OCI-LY3 (cell line): ENCODE measurements at regions not wholly inside any gene's neighbourhood (a gene's known extent, or its start where the extent isn't known, plus 50 kb on each side); places are given as distances from the start of the nearest gene placed in this dataset.
A peak's percentile ranks its signal among the peaks of the same experiment; 100 is the strongest.

Experiments used
- H2AFZ ChIP-seq: fragments of 200-600, 300-600 bp; shearing (Covaris generic); 2 replicates; pipeline ENCODE4 v1.6.0; 2014; ENCODE audit warnings: antibody characterized with exemption, low read depth, low read length
- H3K27ac ChIP-seq: fragments of 200-600, 300-600 bp; sonication (generic); 2 replicates; pipeline ENCODE4 v1.5.1; 2014; ENCODE audit warnings: mild to moderate bottlenecking, low read length, moderate library complexity, mixed read lengths
- H3K27me3 ChIP-seq: fragments of 200-600, 300-600 bp; sonication (generic); 2 replicates; pipeline ENCODE4 v1.6.1; 2014; ENCODE audit warnings: low read depth, low read length, mixed read lengths
- H3K36me3 ChIP-seq: fragments of 200-600, 300-600 bp; sonication (generic); replicated peaks from 2 replicates; pipeline ENCODE3; 2014; ENCODE audit warnings: low read depth, low read length, mixed read lengths
- H3K4me1 ChIP-seq: fragments of 300-600, 200-600 bp; sonication (generic); 2 replicates; pipeline ENCODE4 v1.6.1; 2014; ENCODE audit warnings: low read length, mixed read lengths
- H3K4me2 ChIP-seq: fragments of 200-600, 300-600 bp; sonication (generic); 2 replicates; pipeline ENCODE4 v1.6.1; 2014; ENCODE audit warnings: low read length, mixed read lengths
- H3K4me3 ChIP-seq: fragments of 300-600, 200-600 bp; sonication (generic); 2 replicates; pipeline ENCODE4 v1.5.1; 2014; ENCODE audit warnings: antibody characterized with exemption, mild to moderate bottlenecking, low read length, moderate library complexity
- H3K79me2 ChIP-seq: fragments of 300-600, 200-600 bp; shearing (Covaris generic); 2 replicates; pipeline ENCODE4 v1.6.1; 2014; ENCODE audit warnings: mild to moderate bottlenecking, low read length, mixed read lengths
- H3K9ac ChIP-seq: fragments of 300-600, 200-600 bp; shearing (Covaris generic); 2 replicates; pipeline ENCODE4 v1.6.0; 2014; ENCODE audit warnings: mild to moderate bottlenecking, low read length, moderate library complexity
- H3K9me3 ChIP-seq: fragments of 200-600, 300-600 bp; shearing (Covaris generic); 2 replicates; pipeline ENCODE4 v1.6.1; 2014; ENCODE audit warnings: low read length, mixed read lengths; ENCODE audit not compliant: insufficient read depth
- H4K20me1 ChIP-seq: fragments of 200-600, 300-600 bp; sonication (generic); 2 replicates; pipeline ENCODE4 v1.6.1; 2016; ENCODE audit warnings: low read length, mixed read lengths; ENCODE audit not compliant: insufficient read depth
- EZH2phosphoT487 ChIP-seq: fragments of 200-600 bp; shearing (Covaris generic); IDR thresholded peaks from 2 replicates; pipeline ENCODE4 v1.6.1; 2018; ENCODE audit warnings: antibody characterized with exemption, mixed run types, low read depth
- TF ChIP-seq, protein P1 (sequence below): fragments of 200-600, 300-600 bp; sonication (generic); IDR thresholded peaks from 2 replicates; pipeline ENCODE4 v1.5.1; 2014; ENCODE audit warnings: antibody characterized with exemption, low read length, low read depth

DNA sequence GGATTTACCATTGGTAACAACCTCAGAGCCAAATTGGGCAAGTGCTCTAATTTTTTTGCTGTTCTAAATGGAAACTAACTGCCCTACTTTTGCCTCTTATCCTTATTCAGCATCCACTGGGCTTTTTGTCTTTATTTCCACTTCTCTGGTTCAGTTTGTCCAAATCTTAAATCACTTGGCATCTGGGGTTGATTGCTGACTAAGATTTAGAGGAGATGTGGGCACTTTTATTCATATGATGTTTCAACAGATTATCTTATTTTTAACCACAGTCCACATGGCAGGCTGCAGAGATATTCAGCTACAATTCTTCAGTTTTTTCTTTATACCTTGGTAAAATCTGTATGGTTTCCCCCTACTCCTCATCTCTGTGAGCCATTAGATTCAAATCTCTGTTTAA is 1161.4 kb upstream of the PCDH7 start:
- Histone ChIP-seq H3K79me2 (no peaks in the 10 kb centered on the region), H4K20me1 (no peaks in the 10 kb centered on the region), H3K36me3 (peaks cover 10% of the 10 kb centered on the region), H3K4me2 (0 out of 2 replicates have a peak overlapping the region, but pooled peaks have one; percentile 9), H2AFZ (no peak overlapping the region), H3K4me1 (peaks cover 25% of the 10 kb centered on the region), H3K9ac (no peak overlapping the region), H3K4me3 (no peak overlapping the region), H3K27me3 (no peaks in the 10 kb centered on the region), H3K9me3 (no peaks in the 10 kb centered on the region), H3K27ac (no peak overlapping the region)
- no peak for TF ChIP-seq EZH2phosphoT487
- TF ChIP-seq, protein P1, sequence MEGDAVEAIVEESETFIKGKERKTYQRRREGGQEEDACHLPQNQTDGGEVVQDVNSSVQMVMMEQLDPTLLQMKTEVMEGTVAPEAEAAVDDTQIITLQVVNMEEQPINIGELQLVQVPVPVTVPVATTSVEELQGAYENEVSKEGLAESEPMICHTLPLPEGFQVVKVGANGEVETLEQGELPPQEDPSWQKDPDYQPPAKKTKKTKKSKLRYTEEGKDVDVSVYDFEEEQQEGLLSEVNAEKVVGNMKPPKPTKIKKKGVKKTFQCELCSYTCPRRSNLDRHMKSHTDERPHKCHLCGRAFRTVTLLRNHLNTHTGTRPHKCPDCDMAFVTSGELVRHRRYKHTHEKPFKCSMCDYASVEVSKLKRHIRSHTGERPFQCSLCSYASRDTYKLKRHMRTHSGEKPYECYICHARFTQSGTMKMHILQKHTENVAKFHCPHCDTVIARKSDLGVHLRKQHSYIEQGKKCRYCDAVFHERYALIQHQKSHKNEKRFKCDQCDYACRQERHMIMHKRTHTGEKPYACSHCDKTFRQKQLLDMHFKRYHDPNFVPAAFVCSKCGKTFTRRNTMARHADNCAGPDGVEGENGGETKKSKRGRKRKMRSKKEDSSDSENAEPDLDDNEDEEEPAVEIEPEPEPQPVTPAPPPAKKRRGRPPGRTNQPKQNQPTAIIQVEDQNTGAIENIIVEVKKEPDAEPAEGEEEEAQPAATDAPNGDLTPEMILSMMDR = no peak

- TF ChIP-seq, protein P1 = no peak
- no peak overlapping the region for H3K27ac ChIP-seq
- no peaks in the 10 kb centered on the region for H3K27me3 ChIP-seq
- H3K4me1 ChIP-seq = peaks cover 25% of the 10 kb centered on the region
- peaks cover 10% of the 10 kb centered on the region for H3K36me3 ChIP-seq
- H2AFZ ChIP-seq = 0 out of 2 replicates have a peak overlapping the region, but pooled peaks have one; percentile 21
- H4K20me1 ChIP-seq = no peaks in the 10 kb centered on the region
- no peaks in the 10 kb centered on the region for H3K79me2 ChIP-seq
- 0 out of 2 replicates have a peak overlapping the region, but pooled peaks have one; percentile 9 for H3K4me2 ChIP-seq
- no peaks in the 10 kb centered on the region for H3K9me3 ChIP-seq
- no peak overlapping the region for H3K4me3 ChIP-seq
- no peak overlapping the region for H3K9ac ChIP-seq
Measured at GRCh38 chr4:29559286-29559685, 1160.9 kb upstream of the PCDH7 start.

GRCh38 chr4:29560452-29560851 is 1159.7 kb upstream of the PCDH7 start:
- TF ChIP-seq EZH2phosphoT487 = no peak
- TF ChIP-seq, protein P1 = no peak
- no peak overlapping the region for H3K4me2 ChIP-seq
- H3K4me3 ChIP-seq = no peak overlapping the region
- no peaks in the 10 kb centered on the region for H3K9me3 ChIP-seq
- H3K79me2 ChIP-seq = no peaks in the 10 kb centered on the region
- H2AFZ ChIP-seq = peak overlapping the region; percentile 15; the same call in 1 of the 2 replicates
- H3K4me1 ChIP-seq = peaks cover 28% of the 10 kb centered on the region
- no peak overlapping the region for H3K9ac ChIP-seq
- H4K20me1 ChIP-seq = no peaks in the 10 kb centered on the region
- H3K27me3 ChIP-seq = no peaks in the 10 kb centered on the region
- H3K27ac ChIP-seq = peak overlapping the region; percentile 35; the same call in 1 of the 2 replicates
- peaks cover 10% of the 10 kb centered on the region for H3K36me3 ChIP-seq

- H3K4me2 ChIP-seq = no peak overlapping the region
- H3K4me1 ChIP-seq = peaks cover 13% of the 10 kb centered on the region
- no peaks in the 10 kb centered on the region for H3K27me3 ChIP-seq
- no peak overlapping the region for H3K27ac ChIP-seq
- H4K20me1 ChIP-seq = no peaks in the 10 kb centered on the region
- TF ChIP-seq, protein P1 = no peak
- TF ChIP-seq EZH2phosphoT487 = no peak
- H2AFZ ChIP-seq = no peak overlapping the region
- no peak overlapping the region for H3K9ac ChIP-seq
- H3K4me3 ChIP-seq = no peak overlapping the region
- H3K9me3 ChIP-seq = 0 out of 2 replicates have a peak, but pooled peaks cover 2% of the 10 kb centered on the region
- no peaks in the 10 kb centered on the region for H3K79me2 ChIP-seq
- H3K36me3 ChIP-seq = no peaks in the 10 kb centered on the region
Measured at GRCh38 chr4:29565256-29565655, 1154.9 kb upstream of the PCDH7 start.
